K562 (cell line): ENCODE measurements at regions not wholly inside any gene's neighbourhood (a gene's known extent, or its start where the extent isn't known, plus 50 kb on each side); places are given as distances from the start of the nearest gene placed in this dataset.

Experiments used
- ATAC-seq: fragments of 200-7000 bp; cut with Tn5 transposase; 3 replicates; pipeline ENCODE4 v1.9.1; 2020; ENCODE audit warnings: moderate library complexity
- BruUV-seq: library from RNA; stranded (reverse); fragments of 400-500 nt; replicated peaks from 2 replicates; lab custom pipeline; 2021; lab: Mats Ljungman, UMichigan
- CTCF ChIA-PET: fragments of 300-600 bp; formaldehyde crosslinking; extraction: SDS; loops from one replicate; lab custom pipeline; 2021; ENCODE audit warnings: low intra/inter-chr PET ratio; lab: Yijun Ruan, JAX
- POLR2A ChIA-PET: fragments of 300-600, 350-650 bp; sonication (Branson Sonifier 250); formaldehyde crosslinking; extraction: SDS; loops from one replicate; lab custom pipeline; 2021; ENCODE audit warnings: antibody characterized with exemption, inconsistent platforms; lab: Yijun Ruan, JAX
- DNase-seq, 4 experiments: peaks; one replicate each; pipeline versions ENCODE4 v3.0.0 to v3.0.0-alpha.2; 2011 to 2018; ENCODE audit warnings: low spot score in 3 of 4, mixed read lengths in 3 of 4; ENCODE audit errors: extremely low read depth in 1 of 4
- FAIRE-seq: peaks from 2 replicates; lab custom pipeline; 2011; peaks lifted over from hg19 to GRCh38; lab: Jason Lieb, UNC
- H2AFZ ChIP-seq: 2 replicates; pipeline ENCODE4 v1.6.0; 2011; ENCODE audit warnings: low read depth, low read length, control low read depth, inconsistent platforms
- H3K27ac ChIP-seq: fragments of 200-600 bp; 3 replicates; pipeline ENCODE4 v1.8.0; 2011; ENCODE audit warnings: low read depth, mild to moderate bottlenecking, control low read depth, inconsistent platforms, low read length, moderate library complexity, mixed read lengths; ENCODE audit errors: extremely low read depth
- H3K27me3 ChIP-seq, 2 experiments: fragments of 300-600 bp in 1 of 2; 2 replicates in 1 of 2; 3 replicates in 1 of 2; pipeline versions ENCODE4 v1.6.0 to v1.8.0; 2011; ENCODE audit warnings: inconsistent platforms in 2 of 2, low read length in 2 of 2, mild to moderate bottlenecking in 1 of 2, mixed read lengths in 1 of 2, moderate library complexity in 1 of 2; ENCODE audit not compliant: control insufficient read depth in 2 of 2, insufficient read depth in 2 of 2
- H3K36me3 ChIP-seq: fragments of 300-600 bp; 3 replicates; pipeline ENCODE4 v1.8.0; 2011; ENCODE audit warnings: mild to moderate bottlenecking, low read length, inconsistent platforms; ENCODE audit not compliant: control insufficient read depth, insufficient read depth
- H3K4me1 ChIP-seq, 2 experiments: fragments of 200-600 bp in 1 of 2; replicated peaks in 1 of 2; 2 replicates in 1 of 2; 3 replicates in 1 of 2; pipeline versions ENCODE4 v1.5.1 to v1.8.0; 2011; ENCODE audit warnings: inconsistent platforms in 2 of 2, low read length in 2 of 2, mild to moderate bottlenecking in 1 of 2, mixed read lengths in 1 of 2, moderate library complexity in 1 of 2; ENCODE audit not compliant: control insufficient read depth in 2 of 2, insufficient read depth in 2 of 2
- H3K4me2 ChIP-seq: 2 replicates; pipeline ENCODE4 v1.6.1; 2011; ENCODE audit warnings: low read length, control low read depth, inconsistent platforms, mixed read lengths; ENCODE audit not compliant: insufficient read depth
- H3K4me3 ChIP-seq: fragments of 200-600 bp; sonication (generic), shearing (Covaris generic); 2 replicates; pipeline ENCODE4 v1.5.1; 2016; ENCODE audit warnings: control low read depth, inconsistent platforms
- H3K79me2 ChIP-seq: fragments of 200-600 bp; 3 replicates; pipeline ENCODE4 v1.8.0; 2011; ENCODE audit warnings: low read length, inconsistent platforms; ENCODE audit not compliant: control insufficient read depth, insufficient read depth
- H3K9ac ChIP-seq, 2 experiments: 2 replicates each; pipeline versions ENCODE4 v1.6.0 to v1.6.1; 2011; ENCODE audit warnings: low read depth in 2 of 2, low read length in 2 of 2, control low read depth in 1 of 2, inconsistent platforms in 1 of 2, mild to moderate bottlenecking in 1 of 2, mixed read lengths in 1 of 2; ENCODE audit not compliant: insufficient read depth in 1 of 2
- H3K9me1 ChIP-seq: one replicate; pipeline ENCODE4 v1.6.0; 2011; ENCODE audit warnings: inconsistent platforms, mild to moderate bottlenecking, low read length, moderate library complexity; ENCODE audit not compliant: control insufficient read depth, insufficient read depth
- H3K9me3 ChIP-seq: replicated peaks from 2 replicates; pipeline ENCODE4 v1.5.1; 2011; ENCODE audit warnings: low read depth, low read length, inconsistent platforms; ENCODE audit not compliant: control insufficient read depth, insufficient read depth
- H4K20me1 ChIP-seq: replicated peaks from 2 replicates; pipeline ENCODE4 v1.6.1; 2011; ENCODE audit warnings: low read length, inconsistent platforms, mixed read lengths; ENCODE audit not compliant: control insufficient read depth, insufficient read depth
- ETV5 ChIP-seq: sonication (generic); formaldehyde crosslinking; IDR thresholded peaks from 2 replicates; pipeline ENCODE4 v1.4.0; 2020; ENCODE audit warnings: low read depth, mild to moderate bottlenecking, missing genetic modification reagents
- GMEB1 ChIP-seq: fragments of 250-450 bp; sonication (Bioruptor Pico); IDR thresholded peaks from 2 replicates; pipeline ENCODE4 v1.4.0; 2020; ENCODE audit warnings: mild to moderate bottlenecking
- ZBTB12 ChIP-seq: fragments of 250-450 bp; sonication (Bioruptor Pico); IDR thresholded peaks from 2 replicates; pipeline ENCODE4 v1.4.0; 2020
- ZNF212 ChIP-seq: fragments of 450-650 bp; formaldehyde crosslinking; IDR thresholded peaks from 2 replicates; pipeline ENCODE4 v1.4.0; 2020; ENCODE audit warnings: mild to moderate bottlenecking
- WGBS: fragments of 100-300 bp; shearing (Covaris generic); methylation state at CpG from one replicate; pipeline ENCODE4 v1.1.6; 2016; ENCODE audit warnings: low coverage, mixed read lengths; ENCODE audit not compliant: insufficient coverage; ENCODE audit errors: missing lambda C conversion rate; 5-methylcytosine and 5-hydroxymethylcytosine counted together
- in situ Hi-C: fragments of 300-500 bp; cut with MboI; formaldehyde crosslinking; loops from 4 replicates; pipeline ENCODE4 v1.15.0; 2018; ENCODE audit warnings: inconsistent platforms, mixed read lengths
- intact Hi-C: fragments of 100-400 bp; cut with micrococcal nuclease; formaldehyde crosslinking; loops from 2 replicates; pipeline ENCODE4 v1.14.2; 2022

- no peaks in the 10 kb centered on the region for H3K27me3 ChIP-seq
- CTCF ChIA-PET, result no interaction called here
- H3K79me2 ChIP-seq, result no peaks in the 10 kb centered on the region
- no peaks in the 10 kb centered on the region for H3K4me1 ChIP-seq
- intact Hi-C loops, result no loop called here
- FAIRE-seq (no peak), DNase-seq (no peak), ATAC-seq (no peak)
- no TSS peak for BruUV-seq
- H3K9ac ChIP-seq, result no peak overlapping the region
- H3K36me3 ChIP-seq, result no peaks in the 10 kb centered on the region
- no peak overlapping the region for H3K27ac ChIP-seq
- H3K9me1 ChIP-seq, result no peaks in the 10 kb centered on the region
- no peak overlapping the region for H3K4me2 ChIP-seq
- POLR2A ChIA-PET, result no interaction called here
- WGBS, result 0% methylated on average over 4 of the region's 4 CpGs
- TF ChIP-seq ZNF212 (no peak), GMEB1 (no peak), ZBTB12 (CRISPR knock-in tag) (no peak), ETV5 (CRISPR knock-in tag) (no peak)
- H4K20me1 ChIP-seq, result no peaks in the 10 kb centered on the region
- H3K9me3 ChIP-seq, result no peaks in the 10 kb centered on the region
- H3K4me3 ChIP-seq, result no peak overlapping the region
- no peak overlapping the region for H2AFZ ChIP-seq
- in situ Hi-C loops, result no loop called here
Observed at GRCh38 chr19:23062921-23063320, 53.9 kb upstream of the ZNF730 start.
